Keratinocyte (primary cell): ENCODE measurements at regions not wholly inside any gene's neighbourhood (a gene's known extent, or its start where the extent isn't known, plus 50 kb on each side); places are given as distances from the start of the nearest gene placed in this dataset.

Experiments used
- DNase-seq: peaks from one replicate; pipeline ENCODE4 v3.0.0-alpha.2; 2011; ENCODE audit warnings: low read depth, missing footprints, low spot score
- FAIRE-seq: peaks from 2 replicates; lab custom pipeline; 2011; peaks lifted over from hg19 to GRCh38; lab: Jason Lieb, UNC
- H2AFZ ChIP-seq: 2 replicates; pipeline ENCODE4 v1.6.0; 2012; ENCODE audit warnings: low read length, control low read depth, inconsistent platforms; ENCODE audit not compliant: control insufficient read depth
- H3K27ac ChIP-seq: 2 replicates; pipeline ENCODE4 v1.5.1; 2011; ENCODE audit warnings: low read length; ENCODE audit not compliant: control insufficient read depth, insufficient read depth
- H3K27me3 ChIP-seq: 3 replicates; pipeline ENCODE4 v1.6.0; 2011; ENCODE audit warnings: low read length; ENCODE audit not compliant: control insufficient read depth, insufficient read depth; ENCODE audit errors: extremely low read depth
- H3K36me3 ChIP-seq, 2 experiments: 2 replicates in 1 of 2; 3 replicates in 1 of 2; pipeline ENCODE4 v1.5.1; 2011; ENCODE audit warnings: low read length in 2 of 2, mild to moderate bottlenecking in 1 of 2; ENCODE audit not compliant: control insufficient read depth in 2 of 2, insufficient read depth in 2 of 2; ENCODE audit errors: extremely low read depth in 1 of 2
- H3K4me1 ChIP-seq: 3 replicates; pipeline ENCODE4 v1.5.1; 2011; ENCODE audit warnings: low read length; ENCODE audit not compliant: control insufficient read depth, insufficient read depth; ENCODE audit errors: extremely low read depth
- H3K4me2 ChIP-seq: 3 replicates; pipeline ENCODE4 v1.6.0; 2011; ENCODE audit warnings: low read depth, low read length; ENCODE audit not compliant: control insufficient read depth, insufficient read depth; ENCODE audit errors: extremely low read depth
- H3K4me3 ChIP-seq, 3 experiments: fragments of 200-600 bp in 1 of 3; sonication (generic) in 1 of 3; 2 replicates in 2 of 3; 3 replicates in 1 of 3; pipeline ENCODE4 v1.5.1; 2011 to 2016; ENCODE audit warnings: low read length in 3 of 3, mild to moderate bottlenecking in 3 of 3, control low read depth in 2 of 3, inconsistent platforms in 1 of 3, low read depth in 1 of 3, mixed read lengths in 1 of 3, mixed run types in 1 of 3, moderate library complexity in 1 of 3; ENCODE audit not compliant: control insufficient read depth in 2 of 3, insufficient read depth in 2 of 3; ENCODE audit errors: extremely low read depth in 1 of 3
- H3K79me2 ChIP-seq: 2 replicates; pipeline ENCODE4 v1.6.0; 2012; ENCODE audit warnings: low read length; ENCODE audit not compliant: control insufficient read depth, insufficient read depth
- H3K9ac ChIP-seq: 3 replicates; pipeline ENCODE4 v1.6.0; 2011; ENCODE audit warnings: low read length; ENCODE audit not compliant: control insufficient read depth, insufficient read depth; ENCODE audit errors: extremely low read depth
- H3K9me1 ChIP-seq: 3 replicates; pipeline ENCODE4 v1.6.0; 2011; ENCODE audit warnings: low read length; ENCODE audit not compliant: control insufficient read depth, insufficient read depth; ENCODE audit errors: extremely low read depth
- H3K9me3 ChIP-seq: 2 replicates; pipeline ENCODE4 v1.5.1; 2012; ENCODE audit warnings: low read depth, low read length; ENCODE audit not compliant: control insufficient read depth
- H4K20me1 ChIP-seq: 3 replicates; pipeline ENCODE4 v1.6.0; 2011; ENCODE audit warnings: low read length; ENCODE audit not compliant: control insufficient read depth, insufficient read depth; ENCODE audit errors: extremely low read depth
- CTCF ChIP-seq, 3 experiments: IDR thresholded peaks in 1 of 3; conservative IDR thresholded peaks in 1 of 3; optimal IDR thresholded peaks in 1 of 3; 2 replicates in 2 of 3; 3 replicates in 1 of 3; pipeline versions ENCODE3 to v1.5.1; 2011; ENCODE audit warnings: low read length in 3 of 3, mild to moderate bottlenecking in 3 of 3, moderate library complexity in 2 of 3, control low read depth in 1 of 3, inconsistent platforms in 1 of 3; ENCODE audit not compliant: insufficient read depth in 2 of 3; ENCODE audit errors: extremely low read depth in 1 of 3
- EZH2 ChIP-seq: IDR thresholded peaks from one replicate; pipeline ENCODE4 v1.6.1; 2012; ENCODE audit warnings: inconsistent platforms, mild to moderate bottlenecking, low read length, moderate library complexity
- dilution Hi-C: fragments of 300-500 bp; cut with MboI; formaldehyde crosslinking; loops from one replicate; pipeline ENCODE4 v1.7.0; 2020; ENCODE audit warnings: low sequenced_read_pairs; ENCODE audit not compliant: extremely low pct_ligation_motif_present

GRCh38 chr16:86664522-86665318 is 86.4 kb downstream of the FOXL1 start:
- Histone ChIP-seq H3K4me3 (peak overlapping the region in 2 of 3 experiments; percentile 33 to 47), H2AFZ (peak overlapping the region; percentile 45), H3K9ac (peak overlapping the region; percentile 60), H3K27ac (peak overlapping the region; percentile 93), H3K79me2 (no peaks in the 10 kb centered on the region), H3K4me1 (peaks cover 32% of the 10 kb centered on the region), H3K27me3 (no peaks in the 10 kb centered on the region), H4K20me1 (no peaks in the 10 kb centered on the region), H3K9me1 (no peaks in the 10 kb centered on the region), H3K4me2 (peak overlapping the region; percentile 89), H3K36me3 (no peaks in the 10 kb centered on the region), H3K9me3 (peaks cover 2% of the 10 kb centered on the region)
- FAIRE-seq (peak; percentile 87), DNase-seq (peak; percentile 95)
- TF ChIP-seq CTCF (optimal IDR thresholded peaks at IDR 0.05 in 1 of 3, IDR thresholded peaks at IDR 0.05 in 1 of 3, conservative IDR thresholded peaks at IDR 0.05 in 1 of 3; ENCODE audit: extremely low read depth in 1 of 3, insufficient read depth in 2 of 3, low read length in 3 of 3) = peak in 1 of 3 experiments; percentile 2
- no peak for TF ChIP-seq EZH2
- dilution Hi-C loops = no loop called here

GRCh38 chr16:86665319-86665675 is 86.9 kb downstream of the FOXL1 start:
- Histone ChIP-seq H3K4me1 (peaks cover 32% of the 10 kb centered on the region), H3K79me2 (no peaks in the 10 kb centered on the region), H3K4me3 (peak overlapping the region in 2 of 3 experiments; percentile 24 to 47), H4K20me1 (no peaks in the 10 kb centered on the region), H3K9me3 (no peaks in the 10 kb centered on the region), H2AFZ (peak overlapping the region; percentile 45), H3K27me3 (no peaks in the 10 kb centered on the region), H3K4me2 (peak overlapping the region; percentile 89), H3K9ac (peak overlapping the region; percentile 59), H3K36me3 (no peaks in the 10 kb centered on the region), H3K9me1 (no peaks in the 10 kb centered on the region), H3K27ac (peak overlapping the region; percentile 93)
- TF ChIP-seq EZH2 = no peak
- no peak for TF ChIP-seq CTCF (optimal IDR thresholded peaks at IDR 0.05 in 1 of 3, IDR thresholded peaks at IDR 0.05 in 1 of 3, conservative IDR thresholded peaks at IDR 0.05 in 1 of 3; ENCODE audit: extremely low read depth in 1 of 3, insufficient read depth in 2 of 3, low read length in 3 of 3)
- FAIRE-seq (no peak), DNase-seq (no peak)
- dilution Hi-C loops = no loop called here
